ENCODE measurements at regions not wholly inside any gene's neighbourhood (a gene's known extent, or its start where the extent isn't known, plus 50 kb on each side); places are given as distances from the start of the nearest gene placed in this dataset.

- no peak for TF ChIP-seq CTCF (IDR thresholded peaks at IDR 0.05)
- no peak for TF ChIP-seq POLR2A (IDR thresholded peaks at IDR 0.05)
Observed at GRCh38 chr16:26601335-26601734, 465.4 kb upstream of the C16orf82 start.
